Fibroblast of the aortic adventitia (primary cell): ENCODE measurements at regions not wholly inside any gene's neighbourhood (a gene's known extent, or its start where the extent isn't known, plus 50 kb on each side); places are given as distances from the start of the nearest gene placed in this dataset.

ENCODE experiments used
- DNase-seq: peaks from one replicate; pipeline ENCODE4 v3.0.0-alpha.2; 2010; ENCODE audit warnings: low read depth
- H3K4me3 ChIP-seq: 2 replicates; pipeline ENCODE4 v1.5.1; 2011; ENCODE audit warnings: low read depth, mild to moderate bottlenecking, control low read depth, low read length, moderate library complexity
- TF ChIP-seq, protein P1 (sequence below): IDR thresholded peaks from 2 replicates; pipeline ENCODE4 v1.5.1; 2011; ENCODE audit warnings: mild to moderate bottlenecking, low read length, control low read depth, inconsistent platforms; ENCODE audit not compliant: insufficient read depth

- TF ChIP-seq, protein P1, sequence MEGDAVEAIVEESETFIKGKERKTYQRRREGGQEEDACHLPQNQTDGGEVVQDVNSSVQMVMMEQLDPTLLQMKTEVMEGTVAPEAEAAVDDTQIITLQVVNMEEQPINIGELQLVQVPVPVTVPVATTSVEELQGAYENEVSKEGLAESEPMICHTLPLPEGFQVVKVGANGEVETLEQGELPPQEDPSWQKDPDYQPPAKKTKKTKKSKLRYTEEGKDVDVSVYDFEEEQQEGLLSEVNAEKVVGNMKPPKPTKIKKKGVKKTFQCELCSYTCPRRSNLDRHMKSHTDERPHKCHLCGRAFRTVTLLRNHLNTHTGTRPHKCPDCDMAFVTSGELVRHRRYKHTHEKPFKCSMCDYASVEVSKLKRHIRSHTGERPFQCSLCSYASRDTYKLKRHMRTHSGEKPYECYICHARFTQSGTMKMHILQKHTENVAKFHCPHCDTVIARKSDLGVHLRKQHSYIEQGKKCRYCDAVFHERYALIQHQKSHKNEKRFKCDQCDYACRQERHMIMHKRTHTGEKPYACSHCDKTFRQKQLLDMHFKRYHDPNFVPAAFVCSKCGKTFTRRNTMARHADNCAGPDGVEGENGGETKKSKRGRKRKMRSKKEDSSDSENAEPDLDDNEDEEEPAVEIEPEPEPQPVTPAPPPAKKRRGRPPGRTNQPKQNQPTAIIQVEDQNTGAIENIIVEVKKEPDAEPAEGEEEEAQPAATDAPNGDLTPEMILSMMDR: peak; percentile 38
- no peak overlapping the region for H3K4me3 ChIP-seq
- no peak for DNase-seq
Observed at GRCh38 chr14:21940887-21941856, 267.6 kb upstream of the OR4E1 start.

GRCh38 chr14:21939836-21940235, 266.2 kb upstream of the OR4E1 start:
- DNase-seq: no peak
- TF ChIP-seq, protein P1: no peak
- no peak overlapping the region for H3K4me3 ChIP-seq

DNA sequence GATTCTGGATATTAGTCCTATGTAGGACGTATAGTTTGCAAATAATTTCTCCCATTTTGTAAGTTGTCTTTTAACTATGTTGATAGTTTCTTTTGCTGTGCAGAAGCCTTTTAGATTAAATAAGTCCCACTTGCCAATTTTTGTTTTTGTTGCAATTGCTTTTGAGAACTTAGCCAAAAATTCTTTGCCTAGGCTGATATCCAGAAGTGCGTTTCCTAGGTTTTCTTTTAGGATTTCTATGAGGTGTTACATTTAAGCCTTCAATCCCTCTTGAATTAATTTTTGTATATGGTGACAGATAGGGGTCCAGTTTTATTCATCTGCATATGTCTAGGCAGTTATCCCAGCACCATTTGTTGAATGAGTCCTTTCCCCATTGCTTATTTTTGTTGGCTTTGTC, 264.4 kb upstream of the OR4E1 start:
- H3K4me3 ChIP-seq: no peak overlapping the region
- no peak for DNase-seq
- TF ChIP-seq, protein P1: no peak

GRCh38 chr14:21933681-21934080, 260.1 kb upstream of the OR4E1 start:
- TF ChIP-seq, protein P1: no peak
- no peak for DNase-seq
- H3K4me3 ChIP-seq: no peak overlapping the region

GRCh38 chr14:21924479-21924878, 250.9 kb upstream of the OR4E1 start:
- TF ChIP-seq, protein P1: no peak
- no peak overlapping the region for H3K4me3 ChIP-seq
- no peak for DNase-seq

DNA sequence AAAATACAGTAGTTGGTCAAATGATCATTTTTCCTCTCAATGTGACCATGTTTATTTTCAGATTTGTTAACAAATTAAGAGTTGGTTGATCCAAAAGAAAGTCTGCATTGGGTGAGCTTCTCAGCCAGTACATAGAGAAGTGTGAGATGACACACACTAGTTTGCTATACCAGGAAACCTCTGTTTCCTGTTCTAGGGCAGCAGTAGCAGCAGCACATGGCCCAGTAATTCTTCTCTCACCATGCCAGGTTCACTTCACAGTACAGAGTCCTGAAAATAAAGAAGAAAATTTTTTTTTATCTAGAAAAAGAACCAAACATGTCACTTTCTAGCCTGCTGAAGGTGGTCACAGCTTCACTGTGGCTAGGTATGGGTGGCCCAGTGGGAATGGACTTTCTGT, 250.2 kb upstream of the OR4E1 start:
- DNase-seq: no peak
- TF ChIP-seq, protein P1: no peak
- H3K4me3 ChIP-seq: no peak overlapping the region
